GM06990 (cell line): ENCODE measurements at regions not wholly inside any gene's neighbourhood (a gene's known extent, or its start where the extent isn't known, plus 50 kb on each side); places are given as distances from the start of the nearest gene placed in this dataset.

Experiments used
- DNase-seq: peaks from one replicate; pipeline ENCODE4 v3.0.0-alpha.2; 2011; ENCODE audit not compliant: insufficient read length; ENCODE audit errors: extremely low read depth
- H3K27me3 ChIP-seq: replicated peaks from 2 replicates; pipeline ENCODE4 v1.6.0; 2011; ENCODE audit warnings: low read length; ENCODE audit not compliant: control insufficient read depth, insufficient read depth
- H3K36me3 ChIP-seq: 2 replicates; pipeline ENCODE4 v1.5.1; 2011; ENCODE audit warnings: low read length; ENCODE audit not compliant: control insufficient read depth, insufficient read depth
- H3K4me3 ChIP-seq: replicated peaks from 2 replicates; pipeline ENCODE4 v1.5.1; 2011; ENCODE audit warnings: low read depth, mild to moderate bottlenecking, control low read depth, low read length
- TF ChIP-seq, protein P1 (sequence below): IDR thresholded peaks from 2 replicates; pipeline ENCODE4 v1.5.1; 2011; ENCODE audit warnings: low read length, control low read depth, mild to moderate bottlenecking, inconsistent platforms; ENCODE audit not compliant: insufficient read depth, poor library complexity, severe bottlenecking

DNA sequence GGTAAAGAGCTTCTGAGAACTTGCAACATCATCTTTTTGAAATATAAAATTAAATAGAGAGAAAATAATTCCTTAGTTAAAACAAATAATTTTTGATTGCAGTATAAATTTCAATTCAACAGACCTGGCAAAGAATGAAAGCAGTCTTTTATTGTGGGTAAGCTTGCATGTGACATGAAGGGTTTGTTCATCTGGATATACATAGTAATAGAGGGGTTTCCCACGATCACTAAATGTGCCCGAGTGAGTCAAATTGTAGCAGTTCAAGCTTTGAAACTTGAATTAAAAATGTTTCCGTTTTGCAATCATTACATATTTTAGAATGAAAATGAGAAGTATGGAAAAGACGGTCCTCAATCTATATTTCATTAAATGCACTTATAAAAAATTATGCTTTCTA lies 658.4 kb upstream of the MBL2 start:
- Histone ChIP-seq H3K36me3 (no peaks in the 10 kb centered on the region), H3K27me3 (no peaks in the 10 kb centered on the region), H3K4me3 (no peak overlapping the region)
- DNase-seq, result no peak
- TF ChIP-seq, protein P1, sequence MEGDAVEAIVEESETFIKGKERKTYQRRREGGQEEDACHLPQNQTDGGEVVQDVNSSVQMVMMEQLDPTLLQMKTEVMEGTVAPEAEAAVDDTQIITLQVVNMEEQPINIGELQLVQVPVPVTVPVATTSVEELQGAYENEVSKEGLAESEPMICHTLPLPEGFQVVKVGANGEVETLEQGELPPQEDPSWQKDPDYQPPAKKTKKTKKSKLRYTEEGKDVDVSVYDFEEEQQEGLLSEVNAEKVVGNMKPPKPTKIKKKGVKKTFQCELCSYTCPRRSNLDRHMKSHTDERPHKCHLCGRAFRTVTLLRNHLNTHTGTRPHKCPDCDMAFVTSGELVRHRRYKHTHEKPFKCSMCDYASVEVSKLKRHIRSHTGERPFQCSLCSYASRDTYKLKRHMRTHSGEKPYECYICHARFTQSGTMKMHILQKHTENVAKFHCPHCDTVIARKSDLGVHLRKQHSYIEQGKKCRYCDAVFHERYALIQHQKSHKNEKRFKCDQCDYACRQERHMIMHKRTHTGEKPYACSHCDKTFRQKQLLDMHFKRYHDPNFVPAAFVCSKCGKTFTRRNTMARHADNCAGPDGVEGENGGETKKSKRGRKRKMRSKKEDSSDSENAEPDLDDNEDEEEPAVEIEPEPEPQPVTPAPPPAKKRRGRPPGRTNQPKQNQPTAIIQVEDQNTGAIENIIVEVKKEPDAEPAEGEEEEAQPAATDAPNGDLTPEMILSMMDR, result no peak

DNA sequence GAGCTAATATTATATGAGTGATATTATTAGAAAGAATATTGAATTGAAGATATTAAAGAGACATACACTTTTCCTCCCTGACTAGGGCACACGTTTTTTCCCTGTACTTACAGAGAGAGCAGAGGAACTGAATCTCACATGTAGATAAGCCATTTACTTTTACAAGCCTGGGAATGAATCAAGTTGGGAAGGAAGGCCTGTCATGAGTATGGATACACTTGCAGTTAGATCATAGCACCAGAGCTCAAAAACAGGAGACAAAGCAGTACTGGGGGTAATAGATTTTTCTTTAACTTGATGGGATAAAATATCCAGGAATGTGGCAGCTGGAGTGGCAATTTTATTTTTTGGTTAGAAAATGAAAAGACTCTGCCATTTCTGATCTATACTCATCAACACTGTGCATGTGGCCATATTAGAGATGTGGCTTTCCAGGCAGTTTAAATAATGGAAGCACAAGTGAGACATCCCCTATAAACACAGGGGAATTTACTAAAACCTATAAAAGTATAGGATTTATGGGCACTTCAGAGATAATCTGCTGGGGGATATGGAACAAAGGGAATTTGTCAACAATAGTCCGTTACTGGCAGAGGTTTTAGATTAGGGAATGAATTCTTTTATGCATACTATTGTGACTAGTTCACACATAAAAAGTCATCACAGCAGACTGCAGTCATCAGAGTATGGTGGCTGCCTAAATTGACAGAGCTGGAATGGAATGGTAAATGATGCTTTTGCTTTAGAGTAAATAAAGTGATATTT lies 657.7 kb upstream of the MBL2 start:
- H3K4me3 ChIP-seq, result no peak overlapping the region
- no peaks in the 10 kb centered on the region for H3K27me3 ChIP-seq
- H3K36me3 ChIP-seq, result no peaks in the 10 kb centered on the region
- no peak for DNase-seq
- TF ChIP-seq, protein P1, result no peak

DNA sequence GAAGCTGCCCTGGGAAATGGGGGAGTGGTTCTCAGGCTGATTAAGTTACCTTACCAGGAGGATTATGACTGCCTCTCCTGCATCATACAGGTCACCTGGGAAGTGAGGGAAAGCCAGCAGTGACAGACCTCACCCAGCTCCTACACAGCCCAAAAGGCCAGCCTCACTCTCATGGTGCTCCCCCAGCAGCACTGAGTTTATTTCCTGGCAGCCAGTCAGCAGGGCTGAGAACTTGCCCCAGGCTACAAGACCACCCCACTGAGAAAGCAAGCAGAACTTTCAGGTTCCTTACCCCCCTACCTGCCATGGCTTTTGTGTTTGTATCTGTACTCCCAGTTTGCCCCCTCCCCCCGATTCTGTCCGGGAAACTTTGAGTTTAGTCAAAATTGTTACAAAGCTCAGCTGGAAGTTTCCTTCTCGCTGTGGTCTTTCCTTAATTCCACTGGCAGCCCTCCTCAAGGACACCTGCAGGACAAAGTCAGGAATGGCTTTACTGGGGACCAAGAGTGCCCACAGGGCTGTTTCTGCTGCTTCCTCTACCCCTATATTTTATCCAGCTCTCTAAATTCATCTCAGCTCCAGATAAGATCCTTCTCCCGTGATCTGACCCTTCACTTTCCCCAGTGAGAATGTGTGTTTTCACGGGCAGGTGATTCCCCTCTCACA lies 649.8 kb upstream of the MBL2 start:
- Histone ChIP-seq H3K27me3 (no peaks in the 10 kb centered on the region), H3K36me3 (no peaks in the 10 kb centered on the region), H3K4me3 (no peak overlapping the region)
- no peak for DNase-seq
- TF ChIP-seq, protein P1, result no peak

DNA sequence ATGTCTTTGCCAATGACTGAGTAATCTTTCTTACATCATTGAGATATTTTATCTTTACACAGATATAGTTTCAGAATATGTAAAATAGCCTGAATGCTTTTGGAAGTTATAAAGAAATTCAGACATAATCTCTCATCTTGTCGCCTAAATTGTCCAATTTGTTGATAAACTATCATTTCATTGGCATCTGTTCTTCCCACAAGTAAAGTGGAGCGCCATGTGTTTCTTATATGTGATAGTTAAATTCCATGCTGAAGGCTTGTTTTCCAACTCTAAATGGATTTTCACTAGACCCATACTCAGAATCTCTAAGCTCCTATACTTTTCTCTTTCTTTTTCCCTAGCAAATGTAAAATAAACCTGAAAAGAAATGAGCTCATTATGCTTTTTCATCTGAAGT lies 640.1 kb upstream of the MBL2 start:
- H3K27me3 ChIP-seq, result no peaks in the 10 kb centered on the region
- DNase-seq, result no peak
- TF ChIP-seq, protein P1, result no peak
- H3K36me3 ChIP-seq, result no peaks in the 10 kb centered on the region
- no peak overlapping the region for H3K4me3 ChIP-seq

DNA sequence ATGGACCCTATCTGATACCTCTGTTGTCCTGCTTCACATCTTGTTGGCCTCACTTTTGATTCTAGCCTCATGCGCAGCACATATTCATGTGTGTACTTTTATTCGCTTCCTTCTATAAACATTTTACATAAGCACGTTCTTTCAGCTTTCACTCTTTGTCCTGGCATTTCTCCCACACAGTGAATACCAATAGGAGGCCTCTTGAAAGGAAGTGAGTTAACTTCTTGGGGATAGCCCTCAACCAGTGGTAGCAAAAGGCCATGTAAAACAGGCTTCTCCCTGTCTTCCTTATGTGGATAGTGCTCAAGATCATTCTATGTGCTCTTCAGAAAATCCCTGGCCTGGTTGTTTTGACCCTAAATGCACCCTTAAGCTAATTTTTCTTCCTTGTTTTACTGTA lies 633.9 kb upstream of the MBL2 start:
- DNase-seq, result no peak
- Histone ChIP-seq H3K27me3 (no peaks in the 10 kb centered on the region), H3K4me3 (no peak overlapping the region), H3K36me3 (no peaks in the 10 kb centered on the region)
- TF ChIP-seq, protein P1, result no peak
